Mesenteric fat pad (tissue), 1 donor: ENCODE measurements at regions not wholly inside any gene's neighbourhood (a gene's known extent, or its start where the extent isn't known, plus 50 kb on each side); places are given as distances from the start of the nearest gene placed in this dataset.

ENCODE experiments used
- DNase-seq: peaks from one replicate; pipeline ENCODE4 v3.0.0-alpha.2; 2020; ENCODE audit warnings: low spot score
- donor health status: DM: yes; HTN: yes; CAD: no.

GRCh38 chr2:121038891-121039616 is 245.9 kb downstream of the TFCP2L1 start:
- DNase-seq, result no peak

- no peak for DNase-seq
Observed at GRCh38 chr2:121039679-121040078, 245.3 kb downstream of the TFCP2L1 start.

GRCh38 chr2:121041516-121041915 is 243.5 kb downstream of the TFCP2L1 start:
- DNase-seq, result no peak

GRCh38 chr2:121043061-121043826 is 241.8 kb downstream of the TFCP2L1 start:
- no peak for DNase-seq

- no peak for DNase-seq
Observed at GRCh38 chr2:121043827-121044222, 241.2 kb downstream of the TFCP2L1 start.

- DNase-seq, result no peak
Observed at GRCh38 chr2:121044412-121044811, 240.6 kb downstream of the TFCP2L1 start.

- DNase-seq, result no peak
Observed at GRCh38 chr2:121045245-121045644, 239.8 kb downstream of the TFCP2L1 start.

GRCh38 chr2:121046335-121046734 is 238.7 kb downstream of the TFCP2L1 start:
- DNase-seq, result no peak

- DNase-seq, result no peak
Observed at GRCh38 chr2:121047383-121047782, 237.6 kb downstream of the TFCP2L1 start.

GRCh38 chr2:121049131-121049530 is 235.9 kb downstream of the TFCP2L1 start:
- peak; percentile 65 for DNase-seq

- peak; percentile 33 for DNase-seq
Observed at GRCh38 chr2:121049950-121050585, 234.9 kb downstream of the TFCP2L1 start.

GRCh38 chr2:121051311-121051710 is 233.7 kb downstream of the TFCP2L1 start:
- peak; percentile 20 for DNase-seq

GRCh38 chr2:121052023-121052422 is 233.0 kb downstream of the TFCP2L1 start:
- DNase-seq, result no peak

- DNase-seq, result no peak
Observed at GRCh38 chr2:121052521-121052920, 232.5 kb downstream of the TFCP2L1 start.

GRCh38 chr2:121055088-121055487 is 229.9 kb downstream of the TFCP2L1 start:
- DNase-seq, result no peak

- no peak for DNase-seq
Observed at GRCh38 chr2:121055501-121055900, 229.5 kb downstream of the TFCP2L1 start.

GRCh38 chr2:121058852-121059558 is 226.0 kb downstream of the TFCP2L1 start:
- DNase-seq, result no peak

- no peak for DNase-seq
Observed at GRCh38 chr2:121059651-121060649, 225.1 kb downstream of the TFCP2L1 start.

GRCh38 chr2:121061633-121062032 is 223.4 kb downstream of the TFCP2L1 start:
- no peak for DNase-seq

GRCh38 chr2:121063471-121063870 is 221.5 kb downstream of the TFCP2L1 start:
- no peak for DNase-seq
